GM21619 (cell line): ENCODE measurements at regions not wholly inside any gene's neighbourhood (a gene's known extent, or its start where the extent isn't known, plus 50 kb on each side); places are given as distances from the start of the nearest gene placed in this dataset.
"Not testable (repeated sequence)": the region's sequence is repeated elsewhere in the genome, so short reads cannot be mapped to it uniquely, and the experiment has no call there.

Source experiments
- ATAC-seq: cut with Tn5 transposase; IDR thresholded peaks from one replicate; pipeline ENCODE4 v1.9.1; 2021; ENCODE audit not compliant: unreplicated experiment

DNA sequence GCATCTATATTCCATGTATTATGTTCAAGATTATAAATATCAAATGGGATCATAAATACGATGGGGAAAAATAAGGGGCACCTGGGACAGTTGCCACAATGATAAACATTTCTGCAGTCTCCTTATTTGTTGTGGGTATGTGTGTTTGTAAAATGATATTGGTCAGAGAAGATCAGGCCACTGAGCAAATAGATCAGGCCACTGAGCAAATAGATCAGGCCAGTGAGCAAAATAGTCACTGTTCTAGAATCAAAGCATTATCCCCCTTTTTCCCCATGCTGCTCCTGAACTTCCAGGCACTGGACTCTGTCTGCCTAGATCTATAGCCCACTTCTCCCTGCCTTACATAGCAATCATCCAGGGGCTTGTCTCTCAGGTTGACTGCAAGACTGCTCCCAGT is 599.8 kb upstream of the USP24 start:
- no peak for ATAC-seq

DNA sequence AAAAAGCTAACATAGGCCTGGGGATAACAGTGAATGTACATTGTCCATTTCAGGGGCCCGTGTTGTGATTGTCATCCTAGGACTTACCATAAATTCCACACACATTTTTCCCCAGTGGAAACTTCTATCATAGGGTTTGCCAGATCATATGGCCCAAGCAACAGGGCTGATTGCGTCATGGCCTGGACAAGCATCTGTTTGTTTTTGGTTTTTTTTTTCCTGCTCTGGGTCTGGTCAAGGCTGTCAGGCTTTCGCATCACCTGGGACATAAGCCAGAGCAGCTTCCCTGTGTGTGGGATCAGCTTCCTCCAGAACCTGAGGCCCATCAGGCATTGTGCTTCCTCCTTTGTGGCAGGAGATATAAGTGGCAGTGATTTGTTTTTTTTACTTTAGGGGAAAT is 598.5 kb upstream of the USP24 start:
- ATAC-seq = no peak

DNA sequence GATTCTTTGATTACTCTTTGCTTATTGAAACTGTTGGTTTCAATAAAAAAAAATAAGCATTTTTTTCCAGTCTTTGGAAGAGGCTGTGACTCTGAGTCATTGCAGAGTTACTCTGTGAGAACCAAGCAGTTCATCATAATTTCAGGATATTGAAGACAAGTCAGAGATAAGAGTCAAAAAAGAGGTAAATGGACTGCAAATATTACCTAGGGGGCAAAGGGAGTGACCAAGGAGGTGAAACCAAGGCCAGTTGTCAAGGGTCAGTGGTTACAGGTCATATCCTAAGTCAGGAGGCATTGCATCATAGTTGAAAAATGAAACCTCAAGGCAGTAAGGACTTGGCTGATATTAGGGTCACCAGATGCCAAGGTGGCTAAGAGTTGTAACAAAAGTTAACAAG is 597.1 kb upstream of the USP24 start:
- no peak for ATAC-seq

DNA sequence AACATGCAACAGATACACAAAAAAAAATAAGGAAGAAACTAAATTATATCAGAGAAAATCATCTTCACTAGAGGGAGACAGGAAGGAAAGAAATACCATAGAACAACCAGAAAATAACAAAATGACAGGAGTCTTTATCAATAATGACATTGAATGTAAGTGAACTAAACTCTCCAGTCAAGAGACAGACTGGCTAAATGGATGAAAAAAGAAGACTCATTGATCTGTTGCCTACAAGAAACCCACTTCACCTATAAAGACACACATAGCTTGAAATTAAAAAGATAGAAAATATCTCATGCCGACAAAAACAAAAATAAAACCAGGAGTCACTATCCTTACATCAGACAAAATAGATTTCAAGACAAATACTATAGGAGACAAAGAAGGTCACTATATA is 593.1 kb upstream of the USP24 start:
- ATAC-seq = no peak

DNA sequence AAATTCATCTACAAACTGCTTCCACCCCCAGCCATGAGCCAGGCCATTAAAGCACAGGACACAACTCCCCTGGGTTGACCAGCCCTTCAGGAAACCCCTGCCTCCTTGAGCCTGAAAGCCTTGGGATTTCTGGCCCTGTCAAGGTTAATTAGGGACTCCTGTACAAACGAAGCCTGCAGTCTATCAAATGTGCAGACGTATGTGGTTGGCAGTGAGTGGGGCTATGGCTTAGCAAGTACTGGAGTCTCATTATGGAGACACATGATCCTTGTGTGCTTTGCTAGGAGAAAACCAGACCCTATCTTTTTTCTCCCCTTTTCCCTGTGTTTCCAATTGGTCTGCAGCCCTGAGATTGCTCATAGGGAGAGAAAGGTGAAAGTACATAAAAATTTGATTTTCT is 588.3 kb upstream of the USP24 start:
- no peak for ATAC-seq

- ATAC-seq = no peak
Observed at GRCh38 chr1:55801481-55801880, 586.3 kb upstream of the USP24 start.

- no peak for ATAC-seq
Observed at GRCh38 chr1:55800503-55800902, 585.3 kb upstream of the USP24 start.

- ATAC-seq = no peak
Observed at GRCh38 chr1:55793856-55794255, 578.7 kb upstream of the USP24 start.

GRCh38 chr1:55792870-55793269 is 577.7 kb upstream of the USP24 start:
- no peak for ATAC-seq

DNA sequence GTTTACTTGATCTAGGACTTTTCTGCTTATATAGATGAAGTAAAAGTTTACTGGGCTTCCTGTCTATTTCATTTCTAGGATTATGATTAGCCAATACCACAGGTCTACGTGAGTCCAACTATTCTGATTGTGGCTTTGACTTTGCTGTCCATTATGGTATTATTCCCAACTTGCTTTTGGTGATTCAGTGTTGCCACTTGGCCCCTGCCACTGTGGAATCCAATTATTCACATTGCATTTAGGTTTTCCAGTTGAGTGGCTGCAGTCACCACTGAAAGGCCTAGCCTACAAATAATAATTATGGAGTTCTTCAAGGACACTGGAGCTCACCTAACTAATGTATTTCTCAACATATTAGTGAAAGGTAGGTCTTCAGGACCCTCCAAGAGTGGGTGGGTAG is 574.3 kb upstream of the USP24 start:
- ATAC-seq = no peak

DNA sequence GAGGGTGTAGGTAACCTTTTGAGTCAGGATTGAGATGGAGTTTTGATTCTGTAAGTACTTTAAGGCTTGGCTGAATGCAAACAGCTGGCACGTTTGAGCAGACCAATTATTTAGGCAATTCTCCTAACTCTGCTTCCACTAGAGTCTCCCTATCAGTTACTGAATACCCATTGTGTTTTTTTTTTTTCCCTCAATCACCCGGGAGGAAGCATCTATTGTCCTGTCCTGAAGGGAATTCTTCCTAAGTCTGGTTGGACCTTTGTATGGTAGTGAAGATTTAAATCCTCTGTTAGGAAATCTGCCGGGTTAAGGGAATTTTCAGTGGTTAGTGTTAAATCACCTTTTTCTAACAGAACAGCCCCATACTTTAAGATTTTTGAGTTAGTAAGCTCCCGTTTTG is 571.2 kb upstream of the USP24 start:
- no peak for ATAC-seq

DNA sequence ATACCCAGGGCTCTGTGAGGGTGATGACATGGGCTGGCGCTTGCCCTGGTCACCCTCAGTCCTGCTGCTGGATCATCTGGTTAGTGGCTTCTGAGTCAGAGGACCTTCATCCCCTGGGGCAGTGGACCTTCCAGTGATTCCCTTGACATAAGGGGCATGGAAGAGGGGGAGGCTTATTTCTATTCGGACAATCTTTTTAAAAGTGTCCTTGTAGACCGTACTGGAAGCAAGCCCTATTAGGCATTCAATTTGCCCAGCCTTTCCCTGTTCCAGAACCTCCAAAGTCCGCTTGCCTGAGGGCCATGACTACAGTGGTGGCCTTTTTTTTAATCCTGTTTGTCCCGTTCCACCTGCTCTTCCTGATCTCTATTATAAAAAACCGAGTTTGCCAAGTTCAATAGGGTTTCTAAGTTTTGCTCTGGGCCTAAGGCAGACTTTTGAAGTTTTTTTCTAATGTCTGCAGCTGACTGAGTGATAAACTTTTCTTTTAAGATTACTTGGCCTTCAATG is 569.8 kb upstream of the USP24 start:
- ATAC-seq = not testable (repeated sequence)

DNA sequence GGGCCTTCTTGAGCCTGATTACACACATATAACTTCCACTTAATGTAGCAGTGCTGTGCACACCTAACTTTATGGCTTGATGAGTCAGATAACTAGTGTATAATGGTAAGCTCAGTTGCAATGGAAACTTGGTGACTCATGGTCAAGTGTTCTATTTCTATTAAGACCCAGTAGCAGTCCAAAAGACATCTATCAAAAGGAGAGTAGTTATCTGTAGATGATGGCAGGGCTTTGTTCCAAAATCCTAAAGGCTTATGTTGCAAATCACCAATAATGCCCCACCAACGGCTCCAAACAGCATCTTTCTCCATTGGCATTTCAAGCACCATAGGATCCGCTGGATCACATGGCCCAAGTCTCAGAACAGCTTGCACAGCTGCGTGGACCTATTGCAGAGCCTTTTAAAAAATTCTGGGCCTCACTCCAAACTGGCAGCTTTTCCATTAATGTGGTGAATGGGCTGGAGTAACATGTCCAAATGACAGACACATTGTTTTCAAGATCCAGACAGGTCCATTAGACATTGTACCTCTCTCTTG is 566.8 kb upstream of the USP24 start:
- no peak for ATAC-seq

DNA sequence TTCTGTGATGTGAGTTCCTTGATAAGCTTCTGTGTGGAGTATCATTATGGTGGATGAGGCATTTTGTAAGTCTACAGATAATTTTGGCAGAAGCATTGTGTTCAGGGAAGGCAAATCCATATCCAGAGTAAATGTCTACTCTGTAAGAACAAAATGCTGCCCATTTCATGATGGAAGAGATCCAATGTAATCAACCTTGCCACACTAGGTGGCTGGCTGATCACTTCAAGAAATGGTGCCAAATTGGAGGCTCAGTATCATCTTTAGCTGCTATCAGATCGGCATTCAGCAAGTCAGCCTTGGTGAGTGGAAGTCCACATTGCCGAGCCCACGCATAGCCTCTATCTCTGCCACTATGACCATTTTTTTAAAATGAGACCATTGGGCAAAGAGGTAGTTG is 565.8 kb upstream of the USP24 start:
- ATAC-seq = no peak

DNA sequence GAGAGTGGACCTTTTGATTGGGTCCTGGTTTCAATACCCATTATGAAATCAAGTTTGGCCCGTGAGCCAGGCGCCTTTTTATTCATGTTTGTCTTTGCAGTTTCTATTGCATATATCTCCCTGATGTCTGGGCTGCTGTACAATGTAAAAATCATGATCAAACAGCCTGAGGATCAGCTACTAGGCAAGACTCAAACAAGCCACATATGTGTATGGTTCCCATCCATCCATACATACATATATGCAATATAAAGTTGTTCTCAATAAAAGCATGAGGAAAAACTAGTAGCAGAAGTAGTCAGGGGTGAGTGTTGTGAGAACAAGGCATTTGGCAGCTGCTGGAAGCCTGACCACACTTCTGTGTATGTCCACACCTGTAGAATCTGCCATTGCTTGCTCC is 562.4 kb upstream of the USP24 start:
- no peak for ATAC-seq

GRCh38 chr1:55775007-55775406 is 559.8 kb upstream of the USP24 start:
- no peak for ATAC-seq

DNA sequence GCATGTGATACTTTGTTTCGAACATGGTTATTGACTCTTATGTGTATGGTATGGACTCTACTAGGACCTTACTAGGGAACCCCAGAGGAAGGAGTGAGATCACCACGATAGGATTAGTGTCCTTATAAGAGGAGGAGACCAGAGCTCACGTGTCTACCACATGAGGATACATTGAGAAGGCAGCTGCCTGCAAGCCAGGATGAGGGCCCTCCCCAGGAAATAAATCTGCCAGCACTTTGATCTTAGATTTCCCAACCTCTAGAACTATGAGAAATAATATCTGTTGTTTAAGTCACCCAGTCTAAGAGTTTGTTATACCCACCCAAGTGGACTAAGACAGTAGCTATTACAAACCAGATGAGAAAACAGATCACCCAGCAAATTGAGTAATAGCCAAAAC is 559.3 kb upstream of the USP24 start:
- ATAC-seq = no peak

DNA sequence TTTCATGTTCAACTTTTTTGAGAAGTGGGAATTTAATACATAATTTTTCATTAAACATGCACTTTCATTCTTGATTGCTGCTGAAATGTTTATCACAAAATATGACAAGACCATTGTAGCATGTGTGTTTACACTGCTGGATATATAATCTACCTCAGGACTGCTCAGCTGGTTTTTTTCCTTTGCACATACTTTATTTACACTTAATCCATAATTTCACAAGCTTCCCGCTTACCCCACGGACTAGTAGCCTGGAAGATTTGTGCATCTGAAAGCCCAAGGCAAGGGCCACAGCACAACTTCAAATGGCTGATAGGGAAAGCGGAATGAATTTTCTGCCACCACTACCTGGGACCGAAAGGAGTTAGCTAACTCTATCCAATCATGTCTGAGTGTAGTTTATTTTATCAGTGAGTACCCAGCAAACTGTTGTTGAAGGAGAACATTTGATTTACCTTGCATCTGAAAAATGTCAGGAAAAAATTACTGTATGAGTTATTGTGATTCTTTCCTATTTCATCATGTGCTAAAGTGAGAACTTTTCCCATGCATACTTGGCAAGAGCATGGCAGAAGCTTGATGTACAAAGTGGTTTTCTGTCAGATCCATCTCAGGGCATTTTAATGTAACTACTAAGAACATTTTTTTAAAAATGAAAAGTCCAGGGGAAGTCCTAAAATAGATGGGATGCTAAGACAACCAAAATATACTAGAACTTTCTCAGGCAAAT is 558.2 kb upstream of the USP24 start:
- ATAC-seq = no peak

DNA sequence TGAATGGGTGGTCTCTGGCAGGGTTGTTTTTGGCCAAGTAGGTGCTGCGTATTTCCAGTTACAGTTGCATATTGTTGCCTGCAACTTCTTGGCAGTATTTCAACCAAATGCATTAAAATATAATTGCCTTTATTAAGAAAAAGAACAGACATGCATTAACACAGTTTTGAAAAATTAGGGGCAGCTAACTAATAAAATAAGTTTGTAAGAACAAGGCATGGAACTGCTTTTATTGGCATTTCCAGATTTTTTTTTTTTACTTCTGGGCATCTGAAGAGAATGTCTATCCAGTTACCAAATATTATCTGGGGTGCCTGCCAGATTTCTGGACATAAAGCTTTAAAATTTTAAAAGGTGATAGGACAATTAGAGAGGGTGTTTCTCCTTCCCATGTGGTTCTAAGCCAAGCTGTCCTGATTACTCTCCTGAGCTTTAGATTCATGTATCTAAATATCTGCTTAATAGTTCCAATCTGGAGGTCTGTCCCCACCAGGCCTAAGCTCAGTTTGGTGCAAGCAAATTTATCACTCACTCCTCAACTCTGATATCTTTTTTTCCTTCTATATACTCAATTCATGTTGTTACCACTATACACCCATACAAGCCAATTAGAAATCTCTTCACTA is 553.3 kb upstream of the USP24 start:
- ATAC-seq = no peak

GRCh38 chr1:55767171-55767570 is 552.0 kb upstream of the USP24 start:
- ATAC-seq = no peak

- not testable (repeated sequence) for ATAC-seq
Observed at GRCh38 chr1:55765505-55765904, 550.3 kb upstream of the USP24 start.

GRCh38 chr1:55751776-55752175 is 536.6 kb upstream of the USP24 start:
- no peak for ATAC-seq

DNA sequence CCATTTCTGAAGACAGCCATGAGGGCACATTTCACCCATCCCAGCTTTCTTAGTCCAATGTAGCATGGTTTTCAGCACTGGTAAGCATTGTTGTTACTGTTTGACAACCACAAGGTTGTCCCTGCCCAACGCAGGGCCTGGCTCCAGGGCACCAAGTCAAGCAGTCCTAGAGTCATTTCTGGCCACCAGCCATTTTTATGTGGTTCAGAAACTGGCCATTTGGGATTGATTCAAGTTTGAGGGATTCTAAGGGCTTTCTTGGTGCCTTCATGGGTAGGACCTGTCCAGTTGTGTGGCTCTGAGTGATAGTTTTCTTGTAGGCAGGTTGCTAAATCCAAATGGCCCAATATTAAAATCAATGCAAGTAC is 535.4 kb upstream of the USP24 start:
- ATAC-seq = no peak
